RWPE2 (cell line): ENCODE measurements at regions not wholly inside any gene's neighbourhood (a gene's known extent, or its start where the extent isn't known, plus 50 kb on each side); places are given as distances from the start of the nearest gene placed in this dataset.

Experiments
- ATAC-seq: fragments of 200-7000 bp; cut with Tn5 transposase; 3 replicates; pipeline ENCODE4 v1.9.1; 2021; ENCODE audit warnings: low read depth
- DNase-seq: peaks from one replicate; pipeline ENCODE4 v3.0.0-alpha.2; 2020; ENCODE audit warnings: low spot score
- H3K27ac ChIP-seq: fragments of 450-650 bp; 2 replicates; pipeline ENCODE4 v1.5.1; 2017; ENCODE audit warnings: mild to moderate bottlenecking; ENCODE audit not compliant: poor library complexity, severe bottlenecking
- H3K27me3 ChIP-seq: fragments of 250-450 bp; sonication (Bioruptor Pico); 2 replicates; pipeline ENCODE4 v1.5.1; 2021; ENCODE audit warnings: mild to moderate bottlenecking, moderate library complexity; ENCODE audit not compliant: insufficient read depth, poor library complexity, severe bottlenecking
- H3K36me3 ChIP-seq: fragments of 250-450 bp; sonication (Bioruptor Pico); 2 replicates; pipeline ENCODE4 v1.5.1; 2020; ENCODE audit warnings: low read depth, mild to moderate bottlenecking, moderate library complexity
- H3K4me1 ChIP-seq: fragments of 250-450 bp; sonication (Bioruptor Pico); 2 replicates; pipeline ENCODE4 v1.5.1; 2021; ENCODE audit warnings: mild to moderate bottlenecking, moderate library complexity; ENCODE audit not compliant: insufficient read depth, poor library complexity, severe bottlenecking
- H3K4me3 ChIP-seq: fragments of 250-450 bp; sonication (Bioruptor Pico); 2 replicates; pipeline ENCODE4 v1.5.1; 2021; ENCODE audit warnings: mild to moderate bottlenecking, moderate library complexity; ENCODE audit not compliant: severe bottlenecking
- H3K9me3 ChIP-seq: fragments of 250-450 bp; sonication (Bioruptor Pico); 2 replicates; pipeline ENCODE4 v1.5.1; 2021; ENCODE audit warnings: mild to moderate bottlenecking, moderate library complexity; ENCODE audit not compliant: severe bottlenecking
- TF ChIP-seq, protein P1 (sequence below): fragments of 450-650 bp; IDR thresholded peaks from one replicate; pipeline ENCODE4 v1.5.1; 2017; ENCODE audit warnings: mild to moderate bottlenecking, moderate library complexity; ENCODE audit not compliant: poor library complexity, severe bottlenecking

DNA sequence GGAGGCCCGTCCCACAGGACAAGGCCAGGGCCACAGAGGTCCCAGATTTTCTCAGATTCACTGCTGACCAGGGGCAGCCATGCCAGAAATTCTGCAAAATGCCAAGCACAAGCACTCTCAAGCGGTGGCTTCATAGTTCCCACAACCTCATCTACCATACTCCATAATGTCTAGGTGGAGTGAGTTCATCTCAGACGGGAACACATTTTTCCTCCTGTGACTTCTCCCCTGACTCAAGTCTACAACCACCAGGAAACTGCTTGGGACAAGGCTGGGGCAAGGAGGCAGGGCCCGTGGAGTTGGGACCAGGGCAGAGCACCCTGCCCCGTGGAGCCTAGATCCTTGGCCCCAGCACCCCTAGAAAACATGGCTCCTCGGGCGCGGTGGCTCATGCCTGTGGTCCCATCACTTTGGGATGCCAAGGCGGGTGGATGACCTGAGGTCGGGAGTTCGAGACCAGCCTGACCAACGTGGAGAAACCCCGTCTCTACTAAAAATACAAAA is 150.7 kb upstream of the HAAO start:
- Histone ChIP-seq H3K36me3 (no peaks in the 10 kb centered on the region), H3K4me3 (no peak overlapping the region), H3K27me3 (no peaks in the 10 kb centered on the region), H3K9me3 (no peaks in the 10 kb centered on the region), H3K27ac (no peak overlapping the region), H3K4me1 (no peaks in the 10 kb centered on the region)
- TF ChIP-seq, protein P1, sequence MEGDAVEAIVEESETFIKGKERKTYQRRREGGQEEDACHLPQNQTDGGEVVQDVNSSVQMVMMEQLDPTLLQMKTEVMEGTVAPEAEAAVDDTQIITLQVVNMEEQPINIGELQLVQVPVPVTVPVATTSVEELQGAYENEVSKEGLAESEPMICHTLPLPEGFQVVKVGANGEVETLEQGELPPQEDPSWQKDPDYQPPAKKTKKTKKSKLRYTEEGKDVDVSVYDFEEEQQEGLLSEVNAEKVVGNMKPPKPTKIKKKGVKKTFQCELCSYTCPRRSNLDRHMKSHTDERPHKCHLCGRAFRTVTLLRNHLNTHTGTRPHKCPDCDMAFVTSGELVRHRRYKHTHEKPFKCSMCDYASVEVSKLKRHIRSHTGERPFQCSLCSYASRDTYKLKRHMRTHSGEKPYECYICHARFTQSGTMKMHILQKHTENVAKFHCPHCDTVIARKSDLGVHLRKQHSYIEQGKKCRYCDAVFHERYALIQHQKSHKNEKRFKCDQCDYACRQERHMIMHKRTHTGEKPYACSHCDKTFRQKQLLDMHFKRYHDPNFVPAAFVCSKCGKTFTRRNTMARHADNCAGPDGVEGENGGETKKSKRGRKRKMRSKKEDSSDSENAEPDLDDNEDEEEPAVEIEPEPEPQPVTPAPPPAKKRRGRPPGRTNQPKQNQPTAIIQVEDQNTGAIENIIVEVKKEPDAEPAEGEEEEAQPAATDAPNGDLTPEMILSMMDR, result no peak
- ATAC-seq (no peak), DNase-seq (no peak)

DNA sequence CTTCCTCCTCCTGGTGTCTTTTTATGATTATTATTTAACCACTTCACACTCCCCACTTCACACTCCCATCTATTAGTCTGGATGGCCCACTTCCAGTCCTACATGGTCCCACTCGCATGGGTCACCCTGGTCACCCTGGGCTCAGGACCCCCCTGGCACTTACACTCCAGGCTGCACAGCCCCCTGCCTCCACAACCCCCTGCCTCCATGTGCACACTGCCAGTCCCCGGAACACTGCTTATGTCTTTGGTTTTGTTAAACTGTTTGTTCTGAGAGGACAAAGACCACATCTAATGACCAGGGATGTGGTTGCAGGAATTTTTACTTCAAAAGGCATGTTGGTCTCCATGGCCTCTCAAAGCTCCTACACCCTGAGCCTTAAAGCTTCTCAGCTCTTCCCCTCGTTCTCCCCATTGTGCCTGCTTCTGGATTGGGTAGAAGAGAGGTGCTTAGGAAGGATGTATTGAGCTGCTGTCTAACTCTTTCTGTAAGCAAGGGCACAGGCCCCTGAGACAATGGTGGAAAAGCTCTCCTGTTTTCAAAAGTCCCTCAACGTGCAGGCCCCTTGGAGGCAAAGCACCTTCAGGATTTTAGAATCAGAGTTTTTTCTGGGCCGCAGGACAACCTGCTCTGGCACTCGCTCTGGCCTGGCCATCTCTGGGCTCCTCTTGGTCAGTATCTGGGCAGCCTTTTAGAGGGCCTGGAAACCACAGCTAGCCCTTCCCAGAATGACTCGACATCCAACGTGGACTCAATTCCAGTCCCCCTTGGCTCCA is 150.0 kb upstream of the HAAO start:
- DNase-seq (no peak), ATAC-seq (no peak)
- H3K27me3 ChIP-seq, result no peaks in the 10 kb centered on the region
- no peak overlapping the region for H3K27ac ChIP-seq
- H3K9me3 ChIP-seq, result no peaks in the 10 kb centered on the region
- TF ChIP-seq, protein P1, result no peak
- H3K36me3 ChIP-seq, result no peaks in the 10 kb centered on the region
- H3K4me3 ChIP-seq, result no peak overlapping the region
- H3K4me1 ChIP-seq, result no peaks in the 10 kb centered on the region

DNA sequence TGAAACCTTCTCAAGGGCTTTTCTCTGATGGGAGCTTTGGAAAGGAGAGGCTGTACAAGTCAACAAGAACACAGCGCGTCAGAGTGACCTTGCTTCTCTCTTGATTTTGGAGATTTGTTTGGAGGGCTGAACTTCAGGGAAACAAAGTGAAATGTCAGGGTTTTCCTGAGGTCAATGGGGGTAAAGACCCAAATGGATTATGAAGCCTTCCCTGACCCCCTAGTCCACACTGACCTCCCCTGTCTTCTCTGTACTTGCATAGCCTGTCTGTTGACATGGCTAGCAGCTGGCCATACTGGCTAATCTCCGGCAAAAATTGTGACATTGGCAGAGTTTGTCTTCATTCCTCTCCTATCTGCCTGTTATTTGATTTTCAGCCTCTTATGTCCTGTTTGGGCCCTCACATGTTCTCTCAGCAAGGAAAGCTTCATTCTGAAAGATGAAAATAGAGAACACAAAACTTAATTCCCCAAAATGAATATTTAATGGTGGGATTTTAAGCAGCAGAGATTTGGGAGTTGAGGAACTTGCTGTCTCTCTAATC is 149.3 kb upstream of the HAAO start:
- TF ChIP-seq, protein P1, result no peak
- no peaks in the 10 kb centered on the region for H3K36me3 ChIP-seq
- DNase-seq (no peak), ATAC-seq (no peak)
- H3K27me3 ChIP-seq, result no peaks in the 10 kb centered on the region
- H3K4me3 ChIP-seq, result no peak overlapping the region
- H3K4me1 ChIP-seq, result no peaks in the 10 kb centered on the region
- H3K27ac ChIP-seq, result no peak overlapping the region
- H3K9me3 ChIP-seq, result no peaks in the 10 kb centered on the region

DNA sequence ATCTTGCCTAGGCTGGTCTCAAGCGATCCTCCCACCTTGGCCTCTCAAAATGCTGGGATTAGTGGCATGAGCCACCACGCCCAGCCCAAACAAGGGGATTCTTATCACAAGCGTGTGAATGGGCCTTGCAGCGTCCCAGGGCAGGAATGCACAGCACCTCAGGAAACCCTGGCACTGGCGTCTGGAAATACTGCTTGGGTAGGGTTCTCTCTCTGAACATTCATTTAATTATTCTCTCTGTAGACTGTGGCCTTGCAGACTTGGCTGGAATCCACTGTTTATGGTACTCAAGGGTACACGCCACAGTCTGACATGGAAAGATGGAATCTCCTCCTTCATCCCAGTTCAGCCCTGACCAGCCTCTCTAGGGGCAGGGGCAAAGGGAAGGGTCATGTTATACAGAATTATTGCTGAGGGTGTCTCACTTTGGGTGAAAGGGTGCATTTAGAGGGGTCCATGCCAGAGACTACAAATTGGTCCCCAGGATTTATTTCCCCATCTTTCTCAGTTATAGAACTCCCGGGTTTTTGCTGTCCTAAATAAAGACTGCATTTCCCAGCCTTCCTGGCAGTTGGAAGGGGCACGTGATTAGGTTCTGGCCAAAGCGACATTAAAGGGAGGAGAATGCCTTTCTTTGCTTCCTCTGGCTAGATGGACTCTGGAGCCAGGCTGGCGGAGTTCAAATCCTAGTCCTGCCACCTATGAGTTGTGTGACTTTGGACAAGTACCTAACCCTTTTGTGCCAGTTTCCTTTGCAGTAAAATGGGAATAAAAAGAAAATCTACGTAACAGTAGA is 147.2 kb upstream of the HAAO start:
- Histone ChIP-seq H3K27ac (no peak overlapping the region), H3K4me3 (no peak overlapping the region), H3K9me3 (no peaks in the 10 kb centered on the region), H3K27me3 (no peaks in the 10 kb centered on the region), H3K36me3 (no peaks in the 10 kb centered on the region), H3K4me1 (no peaks in the 10 kb centered on the region)
- TF ChIP-seq, protein P1, result no peak
- ATAC-seq, result no peak
- DNase-seq, result no peak
